ENCODE measurements at regions not wholly inside any gene's neighbourhood (a gene's known extent, or its start where the extent isn't known, plus 50 kb on each side); places are given as distances from the start of the nearest gene placed in this dataset.
A peak's percentile ranks its signal among the peaks of the same experiment; 100 is the strongest.

DNA sequence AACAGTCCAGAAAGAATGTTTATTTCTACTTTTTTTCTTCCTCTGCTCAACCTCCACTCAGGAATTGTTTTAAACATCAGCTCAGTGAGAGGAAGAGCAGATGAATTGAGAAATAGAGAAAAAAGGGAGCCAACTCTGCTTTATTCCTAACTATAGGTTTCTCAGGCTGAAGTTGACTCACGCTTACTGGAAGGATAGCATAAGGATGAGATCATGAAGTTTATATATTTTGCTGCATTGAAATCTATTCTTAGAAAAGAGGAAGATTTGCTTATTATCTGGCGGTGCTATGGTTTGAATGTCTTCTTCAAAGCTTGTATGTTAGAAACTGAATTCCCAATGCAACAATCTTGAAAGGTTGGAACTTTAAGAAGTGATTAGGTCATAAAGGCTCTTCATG is 1673.4 kb upstream of the PCDH7 start:
- FAIRE-seq: no peak
- H3K27me3 ChIP-seq (ENCODE audit: control insufficient read depth, insufficient read depth, low read length): no peaks in the 10 kb centered on the region
- no peak overlapping the region for H3K9ac ChIP-seq (ENCODE audit: low read length in 3 of 3)
- H3K36me3 ChIP-seq (ENCODE audit: control insufficient read depth in 2 of 3, insufficient read depth in 3 of 3, low read length in 3 of 3): no peaks in the 10 kb centered on the region
- TF ChIP-seq, protein P1, sequence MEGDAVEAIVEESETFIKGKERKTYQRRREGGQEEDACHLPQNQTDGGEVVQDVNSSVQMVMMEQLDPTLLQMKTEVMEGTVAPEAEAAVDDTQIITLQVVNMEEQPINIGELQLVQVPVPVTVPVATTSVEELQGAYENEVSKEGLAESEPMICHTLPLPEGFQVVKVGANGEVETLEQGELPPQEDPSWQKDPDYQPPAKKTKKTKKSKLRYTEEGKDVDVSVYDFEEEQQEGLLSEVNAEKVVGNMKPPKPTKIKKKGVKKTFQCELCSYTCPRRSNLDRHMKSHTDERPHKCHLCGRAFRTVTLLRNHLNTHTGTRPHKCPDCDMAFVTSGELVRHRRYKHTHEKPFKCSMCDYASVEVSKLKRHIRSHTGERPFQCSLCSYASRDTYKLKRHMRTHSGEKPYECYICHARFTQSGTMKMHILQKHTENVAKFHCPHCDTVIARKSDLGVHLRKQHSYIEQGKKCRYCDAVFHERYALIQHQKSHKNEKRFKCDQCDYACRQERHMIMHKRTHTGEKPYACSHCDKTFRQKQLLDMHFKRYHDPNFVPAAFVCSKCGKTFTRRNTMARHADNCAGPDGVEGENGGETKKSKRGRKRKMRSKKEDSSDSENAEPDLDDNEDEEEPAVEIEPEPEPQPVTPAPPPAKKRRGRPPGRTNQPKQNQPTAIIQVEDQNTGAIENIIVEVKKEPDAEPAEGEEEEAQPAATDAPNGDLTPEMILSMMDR (IDR thresholded peaks at IDR 0.05; ENCODE audit: borderline replicate concordance, extremely low read depth, insufficient read depth): no peak
- H3K9me3 ChIP-seq (ENCODE audit: control insufficient read depth in 2 of 3, insufficient read depth in 1 of 3, low read length in 3 of 3): no peaks in the 10 kb centered on the region
- H3K4me1 ChIP-seq (ENCODE audit: control insufficient read depth in 2 of 3, insufficient read depth in 2 of 3, low read depth in 1 of 3, low read length in 3 of 3): no peaks in the 10 kb centered on the region
- H3K27ac ChIP-seq (ENCODE audit: low read depth in 2 of 2, low read length in 2 of 2): no peak overlapping the region
- no peak for DNase-seq
- intact Hi-C loops (cut with DNase I): no loop called here
- no peak overlapping the region for H3K4me3 ChIP-seq (ENCODE audit: low read length in 3 of 3)

DNA sequence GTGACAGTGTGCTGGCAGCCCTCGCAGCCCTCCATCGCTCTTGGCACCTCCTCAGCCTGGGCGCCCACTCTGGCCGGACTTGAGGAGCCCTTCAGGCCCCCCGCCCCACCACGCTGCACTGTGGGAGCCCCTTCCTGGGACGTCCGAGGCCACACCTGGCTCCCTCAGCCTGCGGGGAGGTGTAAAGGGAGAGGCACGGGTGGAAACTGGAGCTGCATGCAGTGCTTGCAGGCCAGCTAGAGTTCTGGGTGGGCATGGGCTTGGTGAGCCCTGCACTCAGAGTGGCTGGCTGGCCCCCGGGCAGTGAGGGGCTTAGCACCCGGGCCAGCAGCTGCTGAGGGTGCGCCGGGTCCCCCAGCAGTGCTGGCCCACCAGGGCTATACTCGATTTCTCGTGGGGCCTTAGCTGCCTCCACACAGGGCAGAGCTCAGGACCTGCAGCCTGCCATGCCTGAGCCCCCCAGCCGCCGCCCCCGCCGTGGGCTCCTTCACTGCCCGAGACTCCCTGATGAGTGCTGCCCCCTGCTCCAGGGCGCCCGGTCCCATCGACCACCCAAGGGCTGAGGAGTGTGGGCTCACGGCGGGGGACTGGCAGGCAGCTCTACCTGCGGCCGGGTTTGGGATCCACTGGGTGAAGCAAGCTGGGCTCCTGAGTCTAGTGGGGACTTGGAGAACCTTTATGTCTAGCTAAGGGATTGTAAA is 1672.7 kb upstream of the PCDH7 start:
- intact Hi-C loops (cut with DNase I): no loop called here
- Histone ChIP-seq H3K9me3 (ENCODE audit: control insufficient read depth in 2 of 3, insufficient read depth in 1 of 3, low read length in 3 of 3) (no peaks in the 10 kb centered on the region), H3K27me3 (ENCODE audit: control insufficient read depth, insufficient read depth, low read length) (no peaks in the 10 kb centered on the region), H3K4me1 (ENCODE audit: control insufficient read depth in 2 of 3, insufficient read depth in 2 of 3, low read depth in 1 of 3, low read length in 3 of 3) (no peaks in the 10 kb centered on the region), H3K9ac (ENCODE audit: low read length in 3 of 3) (no peak overlapping the region), H3K27ac (ENCODE audit: low read depth in 2 of 2, low read length in 2 of 2) (no peak overlapping the region), H3K36me3 (ENCODE audit: control insufficient read depth in 2 of 3, insufficient read depth in 3 of 3, low read length in 3 of 3) (no peaks in the 10 kb centered on the region), H3K4me3 (ENCODE audit: low read length in 3 of 3) (no peak overlapping the region)
- DNase-seq (peak in 1 of 5 donors; percentile 58), FAIRE-seq (no peak)
- TF ChIP-seq, protein P1 (IDR thresholded peaks at IDR 0.05; ENCODE audit: borderline replicate concordance, extremely low read depth, insufficient read depth): no peak

DNA sequence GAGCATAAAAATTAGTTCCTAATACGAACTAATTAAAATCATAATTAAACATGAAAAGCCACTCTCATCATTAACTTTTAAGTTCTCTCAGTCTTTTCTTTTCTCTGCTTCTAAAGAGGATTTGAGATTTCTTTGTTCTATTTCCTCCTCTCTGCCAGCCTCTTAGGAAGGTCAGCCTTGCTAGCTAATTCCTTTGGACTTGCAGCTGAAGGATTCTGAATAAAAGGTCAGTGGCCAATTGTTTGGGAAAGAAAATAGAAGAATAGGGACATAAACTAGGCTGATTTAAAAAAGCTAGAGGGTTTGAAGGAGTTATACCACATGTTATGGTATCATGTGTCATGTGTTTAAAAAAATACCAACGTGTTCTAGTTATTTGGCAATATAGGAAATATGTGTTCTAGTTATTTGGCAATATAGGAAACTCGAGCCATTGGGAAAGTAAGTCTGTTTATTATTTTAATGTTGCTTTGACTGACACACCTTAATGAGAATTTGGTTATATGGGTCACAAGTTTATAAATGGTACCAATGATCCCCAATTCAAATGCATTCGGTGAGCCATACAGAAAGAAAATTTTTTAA is 1668.7 kb upstream of the PCDH7 start:
- DNase-seq (no peak), FAIRE-seq (no peak)
- intact Hi-C loops (cut with DNase I): no loop called here

More for the DNA sequence above, 1668.7 kb upstream of the PCDH7 start:
- Histone ChIP-seq H3K9ac (ENCODE audit: low read length in 3 of 3) (no peak overlapping the region), H3K36me3 (ENCODE audit: control insufficient read depth in 2 of 3, insufficient read depth in 3 of 3, low read length in 3 of 3) (no peaks in the 10 kb centered on the region), H3K27me3 (ENCODE audit: control insufficient read depth, insufficient read depth, low read length) (no peaks in the 10 kb centered on the region), H3K27ac (ENCODE audit: low read depth in 2 of 2, low read length in 2 of 2) (no peak overlapping the region), H3K4me1 (ENCODE audit: control insufficient read depth in 2 of 3, insufficient read depth in 2 of 3, low read depth in 1 of 3, low read length in 3 of 3) (no peaks in the 10 kb centered on the region), H3K4me3 (ENCODE audit: low read length in 3 of 3) (no peak overlapping the region), H3K9me3 (ENCODE audit: control insufficient read depth in 2 of 3, insufficient read depth in 1 of 3, low read length in 3 of 3) (no peaks in the 10 kb centered on the region)
- TF ChIP-seq, protein P1 (IDR thresholded peaks at IDR 0.05; ENCODE audit: borderline replicate concordance, extremely low read depth, insufficient read depth): no peak
